Endothelial cell of umbilical vein (primary cell): ENCODE measurements at regions not wholly inside any gene's neighbourhood (a gene's known extent, or its start where the extent isn't known, plus 50 kb on each side); places are given as distances from the start of the nearest gene placed in this dataset.

ENCODE experiments used
- BruUV-seq: library from RNA; stranded (reverse); fragments of 400-500 nt; replicated peaks from 2 replicates; lab custom pipeline; 2021; lab: Mats Ljungman, UMichigan
- CTCF ChIA-PET: fragments of 300-600, 350-600 bp; sonication (Branson Sonifier 250); formaldehyde crosslinking; loops from one replicate; lab custom pipeline; 2021; ENCODE audit warnings: antibody characterized with exemption, inconsistent platforms; lab: Charles Lee
- POLR2A ChIA-PET: fragments of 300-600, 350-600 bp; sonication (Branson Sonifier 250); formaldehyde crosslinking; loops from one replicate; lab custom pipeline; 2021; ENCODE audit warnings: antibody characterized with exemption, inconsistent platforms; lab: Charles Lee
- DNase-seq: peaks from one replicate; pipeline ENCODE4 v3.0.0-alpha.2; 2011; ENCODE audit warnings: low read depth, low spot score
- FAIRE-seq: peaks from 2 replicates; lab custom pipeline; 2011; peaks lifted over from hg19 to GRCh38; lab: Jason Lieb, UNC
- H2AFZ ChIP-seq: 2 replicates; pipeline ENCODE4 v1.6.0; 2012; ENCODE audit warnings: low read depth, low read length, control low read depth, inconsistent platforms
- H3K27ac ChIP-seq: 2 replicates; pipeline ENCODE4 v1.5.1; 2011; ENCODE audit warnings: low read depth, mild to moderate bottlenecking, control low read depth, low read length, moderate library complexity; ENCODE audit not compliant: insufficient read depth
- H3K27me3 ChIP-seq, 2 experiments: 2 replicates each; pipeline versions ENCODE4 v1.6.0 to v1.6.1; 2011; ENCODE audit warnings: low read length in 2 of 2, mixed read lengths in 1 of 2; ENCODE audit not compliant: control insufficient read depth in 2 of 2, insufficient read depth in 2 of 2
- H3K36me3 ChIP-seq, 2 experiments: 2 replicates in 1 of 2; 3 replicates in 1 of 2; pipeline ENCODE4 v1.5.1; 2011; ENCODE audit warnings: low read length in 2 of 2, mild to moderate bottlenecking in 1 of 2, moderate library complexity in 1 of 2; ENCODE audit not compliant: control insufficient read depth in 2 of 2, insufficient read depth in 2 of 2; ENCODE audit errors: extremely low read depth in 1 of 2
- H3K4me1 ChIP-seq: 3 replicates; pipeline ENCODE4 v1.5.1; 2011; ENCODE audit warnings: mild to moderate bottlenecking, low read length; ENCODE audit not compliant: control insufficient read depth, insufficient read depth; ENCODE audit errors: extremely low read depth
- H3K4me2 ChIP-seq: 2 replicates; pipeline ENCODE4 v1.6.1; 2011; ENCODE audit warnings: low read length, control low read depth, mixed read lengths; ENCODE audit not compliant: insufficient read depth
- H3K4me3 ChIP-seq, 3 experiments: fragments of 200-600 bp in 1 of 3; sonication (generic), shearing (Covaris generic) in 1 of 3; replicated peaks in 1 of 3; 2 replicates each; pipeline ENCODE4 v1.5.1; 2011 to 2016; ENCODE audit warnings: control low read depth in 3 of 3, low read length in 3 of 3, mild to moderate bottlenecking in 2 of 3, inconsistent platforms in 1 of 3, low read depth in 1 of 3, moderate library complexity in 1 of 3; ENCODE audit not compliant: insufficient read depth in 1 of 3
- H3K79me2 ChIP-seq: 2 replicates; pipeline ENCODE4 v1.6.0; 2012; ENCODE audit warnings: low read length, inconsistent platforms; ENCODE audit not compliant: control insufficient read depth, insufficient read depth
- H3K9ac ChIP-seq: replicated peaks from 2 replicates; pipeline ENCODE3; 2011; ENCODE audit warnings: low read length, control low read depth; ENCODE audit not compliant: insufficient read depth; ENCODE audit errors: extremely low read depth
- H3K9me1 ChIP-seq: replicated peaks from 3 replicates; pipeline ENCODE4 v1.6.0; 2011; ENCODE audit warnings: mild to moderate bottlenecking, low read length; ENCODE audit not compliant: control insufficient read depth, insufficient read depth; ENCODE audit errors: extremely low read depth
- H3K9me3 ChIP-seq: replicated peaks from 2 replicates; pipeline ENCODE4 v1.5.1; 2012; ENCODE audit warnings: low read length, inconsistent platforms; ENCODE audit not compliant: control insufficient read depth, insufficient read depth
- H4K20me1 ChIP-seq: replicated peaks from 2 replicates; pipeline ENCODE3; 2011; ENCODE audit warnings: mild to moderate bottlenecking, low read length; ENCODE audit not compliant: control insufficient read depth, insufficient read depth; ENCODE audit errors: extremely low read depth
- CTCF ChIP-seq, 2 donors: IDR thresholded peaks; 1 replicate in 1 of 2; 2 replicates in 1 of 2; pipeline ENCODE4 v1.5.1; 2011; ENCODE audit warnings: low read length in 2 of 2, mild to moderate bottlenecking in 2 of 2, moderate library complexity in 2 of 2, control low read depth in 1 of 2, inconsistent platforms in 1 of 2, low read depth in 1 of 2; ENCODE audit not compliant: insufficient read depth in 1 of 2; ENCODE audit errors: extremely low read depth in 1 of 2
- EZH2 ChIP-seq: IDR thresholded peaks from 2 replicates; pipeline ENCODE4 v1.6.1; 2012; ENCODE audit warnings: borderline replicate concordance, low read depth, mild to moderate bottlenecking, moderate library complexity, low read length, inconsistent platforms; ENCODE audit not compliant: severe bottlenecking
- FOS ChIP-seq: IDR thresholded peaks from 2 replicates; pipeline ENCODE4 v1.6.1; 2011; ENCODE audit warnings: mild to moderate bottlenecking, low read length, moderate library complexity, borderline replicate concordance; ENCODE audit not compliant: insufficient read depth
- GATA2 ChIP-seq: IDR thresholded peaks from 2 replicates; pipeline ENCODE4 v1.7.0; 2011; ENCODE audit warnings: low read depth, mild to moderate bottlenecking, moderate library complexity, mixed read lengths, low read length; ENCODE audit not compliant: insufficient read length, insufficient read depth
- JUN ChIP-seq: IDR thresholded peaks from 2 replicates; pipeline ENCODE4 v1.6.1; 2011; ENCODE audit warnings: borderline replicate concordance, low read depth; ENCODE audit not compliant: insufficient read length, insufficient read depth
- MYC ChIP-seq: IDR thresholded peaks from one replicate; pipeline ENCODE4 v1.6.1; 2011; ENCODE audit warnings: mild to moderate bottlenecking, low read depth, low read length
- POLR2A ChIP-seq: IDR thresholded peaks from 2 replicates; pipeline ENCODE4 v1.6.1; 2012; ENCODE audit warnings: low read depth, mild to moderate bottlenecking, control low read depth, low read length
- POLR2AphosphoS5 ChIP-seq: IDR thresholded peaks from 2 replicates; pipeline ENCODE4 v1.6.1; 2012; ENCODE audit warnings: low read depth, mild to moderate bottlenecking, control low read depth, low read length, moderate library complexity; ENCODE audit not compliant: insufficient read depth
- dilution Hi-C: fragments of 300-500 bp; cut with MboI; formaldehyde crosslinking; loops from one replicate; pipeline ENCODE4 v1.15.0; 2019; ENCODE audit warnings: low sequenced_read_pairs; ENCODE audit not compliant: extremely low pct_ligation_motif_present
- intact Hi-C: fragments of 100-400 bp; cut with micrococcal nuclease; formaldehyde crosslinking; loops from one replicate; pipeline ENCODE4 v1.10.0; 2022
- TF ChIP-seq, protein P1 (sequence below): IDR thresholded peaks from 2 replicates; pipeline ENCODE4 v1.6.1; 2011; ENCODE audit not compliant: insufficient read depth, insufficient read length

DNA sequence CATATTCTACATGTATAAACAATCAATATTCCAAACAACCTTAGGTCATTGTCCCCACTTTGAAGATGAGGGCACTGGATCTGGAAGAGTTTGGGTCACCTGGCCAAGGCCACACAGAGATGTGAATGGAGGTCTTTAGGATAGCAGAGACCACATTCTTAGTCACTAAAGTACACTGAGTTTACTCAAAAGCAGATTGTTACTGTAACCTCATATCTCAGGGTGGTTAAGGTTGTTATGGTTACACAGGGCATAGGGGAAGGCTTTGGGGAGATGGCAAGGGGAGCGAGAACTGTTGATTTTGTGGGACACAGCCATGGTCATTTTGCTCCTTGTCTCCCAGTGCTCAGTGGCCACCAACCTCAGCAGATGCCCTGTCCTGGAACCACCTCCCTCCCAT lies 109.4 kb downstream of the GATA6 start:
- FAIRE-seq (no peak), DNase-seq (no peak)
- no peak overlapping the region for H3K9ac ChIP-seq
- no peaks in the 10 kb centered on the region for H3K9me3 ChIP-seq
- no peaks in the 10 kb centered on the region for H3K9me1 ChIP-seq
- no peak for TF ChIP-seq MYC
- TF ChIP-seq GATA2 = no peak
- no peak for TF ChIP-seq POLR2A
- no peak for TF ChIP-seq CTCF (IDR thresholded peaks at IDR 0.05; ENCODE audit: extremely low read depth in 1 of 2, insufficient read depth in 1 of 2, low read depth in 1 of 2, low read length in 2 of 2)
- TF ChIP-seq, protein P1, sequence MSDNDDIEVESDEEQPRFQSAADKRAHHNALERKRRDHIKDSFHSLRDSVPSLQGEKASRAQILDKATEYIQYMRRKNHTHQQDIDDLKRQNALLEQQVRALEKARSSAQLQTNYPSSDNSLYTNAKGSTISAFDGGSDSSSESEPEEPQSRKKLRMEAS = no peak
- no peak for TF ChIP-seq FOS
- no peak for TF ChIP-seq EZH2
- TF ChIP-seq JUN = no peak
- TF ChIP-seq POLR2AphosphoS5 = no peak
- peaks cover 22% of the 10 kb centered on the region for H3K4me1 ChIP-seq
- H3K79me2 ChIP-seq = no peaks in the 10 kb centered on the region
- H3K4me2 ChIP-seq = no peak overlapping the region
- no peak overlapping the region for H3K4me3 ChIP-seq
- BruUV-seq = no TSS peak
- no peaks in the 10 kb centered on the region for H3K36me3 ChIP-seq
- H3K27ac ChIP-seq = no peak overlapping the region
- ChIA-PET CTCF (no interaction called here), POLR2A (no interaction called here)
- H3K27me3 ChIP-seq = no peaks in the 10 kb centered on the region
- H4K20me1 ChIP-seq = no peaks in the 10 kb centered on the region
- intact Hi-C loops (no loop called here), dilution Hi-C loops (no loop called here)
- H2AFZ ChIP-seq = no peak overlapping the region
